Uterus (tissue), 3 donors: ENCODE measurements at regions not wholly inside any gene's neighbourhood (a gene's known extent, or its start where the extent isn't known, plus 50 kb on each side); places are given as distances from the start of the nearest gene placed in this dataset.

Experiments used
- DNase-seq, 2 donors: peaks; one replicate each; pipeline ENCODE4 v3.0.0-alpha.2; 2019 to 2020
- H3K27ac ChIP-seq, 2 donors: fragments of 200-600 bp; sonication (generic); 1 replicate in 1 of 2; 2 replicates in 1 of 2; pipeline ENCODE4 v1.5.1; 2016 to 2018
- H3K27me3 ChIP-seq, 2 donors: fragments of 200-600 bp; sonication (generic); one replicate each; pipeline ENCODE4 v1.5.1; 2018 to 2019; ENCODE audit warnings: control low read depth in 1 of 2
- H3K36me3 ChIP-seq, 2 donors: fragments of 200-600 bp; sonication (generic); one replicate each; pipeline ENCODE4 v1.5.1; 2019; ENCODE audit warnings: control low read depth in 1 of 2
- H3K4me1 ChIP-seq, 2 donors: fragments of 200-600 bp; sonication (generic); one replicate each; pipeline ENCODE4 v1.5.1; 2018 to 2019; ENCODE audit warnings: control low read depth in 1 of 2
- H3K4me3 ChIP-seq, 2 donors: fragments of 200-600 bp; sonication (generic); 1 replicate in 1 of 2; 2 replicates in 1 of 2; pipeline ENCODE4 v1.5.1; 2018 to 2019; ENCODE audit warnings: mild to moderate bottlenecking in 1 of 2
- H3K9me3 ChIP-seq, 2 donors: fragments of 200-600 bp; sonication (generic); one replicate each; pipeline ENCODE4 v1.5.1; 2019; ENCODE audit warnings: control low read depth in 1 of 2
- POLR2A ChIP-seq, 2 donors: fragments of 450-650 bp; IDR thresholded peaks; one replicate each; pipeline ENCODE4 v1.6.1; 2016; ENCODE audit warnings: antibody characterized with exemption in 2 of 2, mild to moderate bottlenecking in 1 of 2, moderate library complexity in 1 of 2
- intact Hi-C: fragments of 100-400 bp; cut with DNase I; formaldehyde crosslinking; loops from one replicate; pipeline ENCODE4 v1.15.1; 2023; ENCODE audit warnings: low total_unique reads
- TF ChIP-seq, protein P1 (sequence below), 4 experiments: fragments of 200-600 bp in 2 of 4; fragments of 450-650 bp in 2 of 4; sonication (generic) in 2 of 4; IDR thresholded peaks; one replicate each; pipeline ENCODE4 v1.5.1; 2016 to 2019; ENCODE audit warnings: antibody characterized with exemption in 4 of 4, mild to moderate bottlenecking in 2 of 4, moderate library complexity in 1 of 4
- donor health status: DM: yes; HTN: yes; CAD: no.

- Histone ChIP-seq H3K4me1 (no peaks in the 10 kb centered on the region), H3K9me3 (no peaks in the 10 kb centered on the region), H3K27me3 (no peaks in the 10 kb centered on the region), H3K4me3 (no peak overlapping the region), H3K27ac (no peak overlapping the region), H3K36me3 (no peaks in the 10 kb centered on the region)
- intact Hi-C loops: no loop called here
- TF ChIP-seq, protein P1, sequence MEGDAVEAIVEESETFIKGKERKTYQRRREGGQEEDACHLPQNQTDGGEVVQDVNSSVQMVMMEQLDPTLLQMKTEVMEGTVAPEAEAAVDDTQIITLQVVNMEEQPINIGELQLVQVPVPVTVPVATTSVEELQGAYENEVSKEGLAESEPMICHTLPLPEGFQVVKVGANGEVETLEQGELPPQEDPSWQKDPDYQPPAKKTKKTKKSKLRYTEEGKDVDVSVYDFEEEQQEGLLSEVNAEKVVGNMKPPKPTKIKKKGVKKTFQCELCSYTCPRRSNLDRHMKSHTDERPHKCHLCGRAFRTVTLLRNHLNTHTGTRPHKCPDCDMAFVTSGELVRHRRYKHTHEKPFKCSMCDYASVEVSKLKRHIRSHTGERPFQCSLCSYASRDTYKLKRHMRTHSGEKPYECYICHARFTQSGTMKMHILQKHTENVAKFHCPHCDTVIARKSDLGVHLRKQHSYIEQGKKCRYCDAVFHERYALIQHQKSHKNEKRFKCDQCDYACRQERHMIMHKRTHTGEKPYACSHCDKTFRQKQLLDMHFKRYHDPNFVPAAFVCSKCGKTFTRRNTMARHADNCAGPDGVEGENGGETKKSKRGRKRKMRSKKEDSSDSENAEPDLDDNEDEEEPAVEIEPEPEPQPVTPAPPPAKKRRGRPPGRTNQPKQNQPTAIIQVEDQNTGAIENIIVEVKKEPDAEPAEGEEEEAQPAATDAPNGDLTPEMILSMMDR (IDR thresholded peaks at IDR 0.05): no peak
- no peak for TF ChIP-seq POLR2A (IDR thresholded peaks at IDR 0.05)
- no peak for DNase-seq
These were observed 255.3 kb downstream of the HGF start for GRCh38 chr7:81514546-81514945.

- H3K36me3 ChIP-seq: no peaks in the 10 kb centered on the region
- intact Hi-C loops: no loop called here
- no peak for DNase-seq
These were observed 259.7 kb downstream of the HGF start for GRCh38 chr7:81510122-81510521.

GRCh38 chr7:81507221-81507620 is 262.6 kb downstream of the HGF start:
- H3K4me3 ChIP-seq: no peak overlapping the region
- H3K4me1 ChIP-seq: no peaks in the 10 kb centered on the region
- DNase-seq: no peak
- H3K9me3 ChIP-seq: no peaks in the 10 kb centered on the region
- no peak for TF ChIP-seq POLR2A (IDR thresholded peaks at IDR 0.05)
- TF ChIP-seq, protein P1 (IDR thresholded peaks at IDR 0.05): no peak
- no peaks in the 10 kb centered on the region for H3K27me3 ChIP-seq
- no peaks in the 10 kb centered on the region for H3K36me3 ChIP-seq
- intact Hi-C loops: no loop called here
- H3K27ac ChIP-seq: no peak overlapping the region

More at GRCh38 chr7:81510122-81510521, 259.7 kb downstream of the HGF start:
- no peak for TF ChIP-seq POLR2A (IDR thresholded peaks at IDR 0.05)
- TF ChIP-seq, protein P1 (IDR thresholded peaks at IDR 0.05): no peak
- Histone ChIP-seq H3K9me3 (no peaks in the 10 kb centered on the region), H3K27ac (no peak overlapping the region), H3K27me3 (no peaks in the 10 kb centered on the region), H3K4me1 (no peaks in the 10 kb centered on the region), H3K4me3 (no peak overlapping the region)

DNA sequence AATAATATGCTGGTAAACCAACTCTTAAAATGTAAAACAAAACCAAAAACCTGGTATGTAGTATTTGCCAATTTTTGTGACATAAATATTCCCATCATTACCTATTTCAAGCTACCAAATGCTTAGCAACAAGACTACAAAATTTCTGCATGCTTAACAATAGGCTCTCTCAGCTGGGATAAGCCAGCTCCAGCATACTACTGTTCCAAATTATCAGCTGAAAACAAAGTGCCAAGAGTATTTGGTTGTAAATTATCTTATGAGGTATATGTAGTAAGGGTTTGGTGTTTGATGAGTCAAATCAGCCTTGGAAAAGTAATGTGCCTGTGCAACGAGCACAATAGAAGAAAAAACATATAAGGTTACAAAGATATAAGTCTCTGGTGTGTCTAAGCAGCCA is 263.2 kb downstream of the HGF start:
- H3K4me1 ChIP-seq: no peaks in the 10 kb centered on the region
- intact Hi-C loops: no loop called here

GRCh38 chr7:81503771-81504170 is 266.1 kb downstream of the HGF start:
- TF ChIP-seq POLR2A (IDR thresholded peaks at IDR 0.05): no peak
- H3K27me3 ChIP-seq: no peaks in the 10 kb centered on the region
- no peak for DNase-seq
- no peak overlapping the region for H3K4me3 ChIP-seq
- no peak overlapping the region for H3K27ac ChIP-seq
- H3K4me1 ChIP-seq: peaks cover 0 to 4% of the 10 kb centered on the region in 2 donors
- H3K9me3 ChIP-seq: no peaks in the 10 kb centered on the region
- intact Hi-C loops: no loop called here
- H3K36me3 ChIP-seq: no peaks in the 10 kb centered on the region

More for the DNA sequence above, 263.2 kb downstream of the HGF start:
- Histone ChIP-seq H3K4me3 (no peak overlapping the region), H3K9me3 (no peaks in the 10 kb centered on the region), H3K27ac (no peak overlapping the region), H3K27me3 (no peaks in the 10 kb centered on the region), H3K36me3 (no peaks in the 10 kb centered on the region)
- no peak for DNase-seq
- no peak for TF ChIP-seq POLR2A (IDR thresholded peaks at IDR 0.05)
- TF ChIP-seq, protein P1 (IDR thresholded peaks at IDR 0.05): no peak

GRCh38 chr7:81503336-81503735 is 266.5 kb downstream of the HGF start:
- intact Hi-C loops: no loop called here
- TF ChIP-seq POLR2A (IDR thresholded peaks at IDR 0.05): no peak
- TF ChIP-seq, protein P1 (IDR thresholded peaks at IDR 0.05): no peak
- Histone ChIP-seq H3K4me1 (peaks cover 0 to 5% of the 10 kb centered on the region in 2 donors), H3K4me3 (no peak overlapping the region), H3K27ac (no peak overlapping the region), H3K27me3 (no peaks in the 10 kb centered on the region), H3K9me3 (no peaks in the 10 kb centered on the region), H3K36me3 (no peaks in the 10 kb centered on the region)
- DNase-seq: no peak
